H9 (cell line): ENCODE measurements at regions not wholly inside any gene's neighbourhood (a gene's known extent, or its start where the extent isn't known, plus 50 kb on each side); places are given as distances from the start of the nearest gene placed in this dataset.

ENCODE experiments used
- DNase-seq: peaks from one replicate; pipeline ENCODE4 v3.0.0-alpha.2; 2017
- H2AFZ ChIP-seq: one replicate; pipeline ENCODE4 v1.6.1; 2013; ENCODE audit warnings: mild to moderate bottlenecking, low read length, control low read depth, moderate library complexity
- H2AK5ac ChIP-seq: 2 replicates; pipeline ENCODE4 v1.6.1; 2013; ENCODE audit warnings: low read length, control low read depth, mixed read lengths; ENCODE audit not compliant: insufficient read length
- H2BK120ac ChIP-seq: one replicate; pipeline ENCODE4 v1.6.1; 2013; ENCODE audit warnings: low read depth, mild to moderate bottlenecking, low read length, control low read depth, inconsistent platforms; ENCODE audit not compliant: poor library complexity, severe bottlenecking
- H2BK12ac ChIP-seq: 2 replicates; pipeline ENCODE4 v1.6.1; 2013; ENCODE audit warnings: low read length, control low read depth, mixed read lengths, low read depth; ENCODE audit not compliant: insufficient read length
- H2BK15ac ChIP-seq: 2 replicates; pipeline ENCODE4 v1.6.1; 2013; ENCODE audit warnings: low read depth, low read length, control low read depth
- H2BK20ac ChIP-seq: one replicate; pipeline ENCODE4 v1.6.1; 2013; ENCODE audit warnings: low read depth, mild to moderate bottlenecking, low read length, control low read depth, inconsistent platforms; ENCODE audit not compliant: poor library complexity, severe bottlenecking
- H2BK5ac ChIP-seq: 2 replicates; pipeline ENCODE4 v1.6.1; 2013; ENCODE audit warnings: low read length, control low read depth, mixed read lengths; ENCODE audit not compliant: insufficient read length
- H3K14ac ChIP-seq: 2 replicates; pipeline ENCODE4 v1.6.1; 2013; ENCODE audit warnings: low read length, control low read depth; ENCODE audit not compliant: insufficient read depth
- H3K18ac ChIP-seq: 2 replicates; pipeline ENCODE4 v1.6.1; 2013; ENCODE audit warnings: low read depth, mild to moderate bottlenecking, mixed read lengths, low read length, control low read depth; ENCODE audit not compliant: insufficient read length
- H3K23ac ChIP-seq: 2 replicates; pipeline ENCODE4 v1.6.1; 2013; ENCODE audit warnings: low read length, control low read depth, mixed read lengths, low read depth; ENCODE audit not compliant: insufficient read length
- H3K23me2 ChIP-seq: 2 replicates; pipeline ENCODE4 v1.6.1; 2013; ENCODE audit warnings: low read depth, mild to moderate bottlenecking, mixed read lengths, low read length, control low read depth; ENCODE audit not compliant: insufficient read length, poor library complexity, severe bottlenecking
- H3K27ac ChIP-seq: 2 replicates; pipeline ENCODE4 v1.5.1; 2013; ENCODE audit warnings: low read length, control low read depth, mixed read lengths, low read depth; ENCODE audit not compliant: insufficient read length
- H3K27me3 ChIP-seq: 2 replicates; pipeline ENCODE4 v1.6.1; 2013; ENCODE audit warnings: low read length, control low read depth, inconsistent platforms; ENCODE audit not compliant: insufficient read depth
- H3K4ac ChIP-seq: 2 replicates; pipeline ENCODE4 v1.6.1; 2013; ENCODE audit warnings: low read depth, mild to moderate bottlenecking, control low read depth, inconsistent platforms, low read length, moderate library complexity
- H3K4me1 ChIP-seq: 2 replicates; pipeline ENCODE4 v1.6.1; 2013; ENCODE audit warnings: low read length, control low read depth, inconsistent platforms; ENCODE audit not compliant: insufficient read depth
- H3K4me2 ChIP-seq: 2 replicates; pipeline ENCODE4 v1.6.1; 2013; ENCODE audit warnings: low read length, control low read depth, mixed read lengths; ENCODE audit not compliant: insufficient read length, insufficient read depth
- H3K56ac ChIP-seq: 2 replicates; pipeline ENCODE4 v1.6.1; 2013; ENCODE audit warnings: low read depth, mild to moderate bottlenecking, mixed read lengths, low read length, control low read depth; ENCODE audit not compliant: insufficient read length
- H3K79me1 ChIP-seq: 2 replicates; pipeline ENCODE4 v1.6.1; 2013; ENCODE audit warnings: low read depth, mild to moderate bottlenecking, moderate library complexity, low read length, control low read depth, inconsistent platforms; ENCODE audit not compliant: insufficient read depth, poor library complexity, severe bottlenecking
- H3K79me2 ChIP-seq: 2 replicates; pipeline ENCODE4 v1.6.1; 2013; ENCODE audit warnings: low read length, control low read depth, inconsistent platforms; ENCODE audit not compliant: insufficient read depth
- H3K9ac ChIP-seq: 2 replicates; pipeline ENCODE4 v1.6.1; 2013; ENCODE audit warnings: low read length, control low read depth, mixed read lengths; ENCODE audit not compliant: insufficient read length; ENCODE audit errors: extremely low read depth
- H3K9me3 ChIP-seq: one replicate; pipeline ENCODE4 v1.6.1; 2013; ENCODE audit warnings: low read depth, low read length, inconsistent platforms; ENCODE audit not compliant: control insufficient read depth
- H3T11ph ChIP-seq: one replicate; pipeline ENCODE4 v1.6.1; 2013; ENCODE audit warnings: mild to moderate bottlenecking, low read length, control low read depth, inconsistent platforms
- H4K20me1 ChIP-seq: one replicate; pipeline ENCODE4 v1.6.1; 2013; ENCODE audit not compliant: control insufficient read depth, insufficient read length, insufficient read depth
- H4K5ac ChIP-seq: 2 replicates; pipeline ENCODE4 v1.6.1; 2013; ENCODE audit warnings: low read depth, mild to moderate bottlenecking, mixed read lengths, low read length, control low read depth; ENCODE audit not compliant: insufficient read length
- H4K8ac ChIP-seq: replicated peaks from 2 replicates; pipeline ENCODE4 v1.6.1; 2013; ENCODE audit warnings: low read length, control low read depth, mixed read lengths, low read depth; ENCODE audit not compliant: insufficient read length
- H4K91ac ChIP-seq: 2 replicates; pipeline ENCODE4 v1.6.1; 2013; ENCODE audit warnings: low read depth, mild to moderate bottlenecking, moderate library complexity, mixed read lengths, low read length, control low read depth; ENCODE audit not compliant: insufficient read length
- H3K27ac Mint-ChIP-seq, 3 experiments: 2 replicates in 2 of 3; 3 replicates in 1 of 3; pipeline ENCODE4 v1.8.0; 2020 to 2021; ENCODE audit warnings: mixed read lengths in 3 of 3, mild to moderate bottlenecking in 1 of 3, moderate library complexity in 1 of 3
- H3K27me3 Mint-ChIP-seq: 2 replicates; pipeline ENCODE4 v1.8.0; 2021; ENCODE audit warnings: low read depth, mild to moderate bottlenecking, moderate library complexity, mixed read lengths
- H3K36me3 Mint-ChIP-seq, 3 experiments: 2 replicates in 2 of 3; 3 replicates in 1 of 3; pipeline ENCODE4 v1.8.0; 2020 to 2021; ENCODE audit warnings: low read depth in 3 of 3, mixed read lengths in 3 of 3; ENCODE audit not compliant: insufficient read depth in 1 of 3
- H3K4me1 Mint-ChIP-seq, 2 experiments: 2 replicates each; pipeline ENCODE4 v1.8.0; 2020; ENCODE audit warnings: mixed read lengths in 2 of 2
- H3K4me3 Mint-ChIP-seq, 2 experiments: 2 replicates in 1 of 2; 3 replicates in 1 of 2; pipeline ENCODE4 v1.8.0; 2020 to 2021; ENCODE audit warnings: mild to moderate bottlenecking in 2 of 2, mixed read lengths in 2 of 2, moderate library complexity in 1 of 2
- H3K9me3 Mint-ChIP-seq, 2 experiments: 2 replicates in 1 of 2; 3 replicates in 1 of 2; pipeline ENCODE4 v1.8.0; 2020; ENCODE audit warnings: mild to moderate bottlenecking in 2 of 2, mixed read lengths in 2 of 2, moderate library complexity in 1 of 2
- CTCF ChIP-seq: fragments of 200-600 bp; sonication (generic); conservative IDR thresholded peaks from 3 replicates; pipeline ENCODE4 v1.8.0; 2021; ENCODE audit warnings: antibody characterized with exemption, mild to moderate bottlenecking
- WGBS: extraction: QIAGEN DNeasy Blood & Tissue Kit; methylation state at CpG from one replicate; pipeline ENCODE4 v1.1.7; 2013; ENCODE audit warnings: missing lambda C conversion rate, low lambda C conversion rate, mixed read lengths; ENCODE audit not compliant: insufficient read length; ENCODE audit errors: extremely low coverage; 5-methylcytosine and 5-hydroxymethylcytosine counted together

DNA sequence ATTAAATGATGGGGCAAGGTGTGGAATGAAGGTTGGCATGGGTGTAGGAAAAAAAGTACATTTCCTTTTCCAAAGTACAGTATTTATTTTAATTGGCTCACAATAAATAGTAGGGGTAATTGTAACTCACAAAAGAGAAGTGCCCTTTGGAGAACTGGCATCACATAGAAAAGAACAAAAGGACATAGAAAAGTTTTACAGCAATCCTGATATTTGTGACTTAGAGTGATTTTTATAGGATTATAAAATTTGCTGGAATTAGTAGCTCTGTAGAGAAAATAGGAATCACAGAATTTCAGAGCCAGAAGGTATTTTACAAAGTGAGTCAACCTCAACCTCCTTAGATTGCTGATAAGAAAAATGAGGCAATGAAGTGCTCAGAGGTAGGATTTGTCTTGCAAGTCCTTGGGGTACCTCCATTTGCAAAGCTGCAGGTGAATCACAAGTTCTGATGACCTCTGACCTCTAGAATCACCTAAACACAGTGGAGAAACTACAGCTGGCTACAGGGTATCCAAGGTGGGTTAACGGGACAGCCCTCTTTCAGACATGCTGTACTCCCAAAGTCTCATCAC, 133.6 kb downstream of the SOCS6 start:
- H2BK15ac ChIP-seq = no peak overlapping the region
- H3K18ac ChIP-seq = no peak overlapping the region
- no peak overlapping the region for H3K27ac Mint-ChIP-seq
- H4K91ac ChIP-seq = no peak overlapping the region
- H3K36me3 Mint-ChIP-seq = no peaks in the 10 kb centered on the region
- no peaks in the 10 kb centered on the region for H3K27me3 ChIP-seq
- H2AFZ ChIP-seq = no peak overlapping the region
- no peak overlapping the region for H2BK20ac ChIP-seq
- no peak overlapping the region for H4K5ac ChIP-seq
- H3K23ac ChIP-seq = no peak overlapping the region
- no peaks in the 10 kb centered on the region for H3K79me2 ChIP-seq
- no peak overlapping the region for H2BK5ac ChIP-seq
- no peaks in the 10 kb centered on the region for H4K20me1 ChIP-seq
- H3K9ac ChIP-seq = no peak overlapping the region
- no peaks in the 10 kb centered on the region for H3K23me2 ChIP-seq
- H4K8ac ChIP-seq = no peak overlapping the region
- peaks cover 3% of the 10 kb centered on the region; the same call in 1 of the 2 replicates for H3K4me1 ChIP-seq
- no peak overlapping the region for H3K56ac ChIP-seq
- H3K27ac ChIP-seq = no peak overlapping the region
- no peak overlapping the region for H2BK120ac ChIP-seq
- no peaks in the 10 kb centered on the region for H3K9me3 ChIP-seq
- TF ChIP-seq CTCF = no peak
- DNase-seq = no peak
- no peak overlapping the region for H2BK12ac ChIP-seq
- no peak overlapping the region for H3K4ac ChIP-seq
- H3K4me1 Mint-ChIP-seq = peaks cover 29 to 31% of the 10 kb centered on the region in 2 experiments
- no peak overlapping the region for H3K4me3 Mint-ChIP-seq
- no peak overlapping the region for H3K4me2 ChIP-seq
- H3K79me1 ChIP-seq = no peaks in the 10 kb centered on the region
- WGBS = no CpG with 5 or more reads among the region's 1 CpG
- H3K27me3 Mint-ChIP-seq = no peaks in the 10 kb centered on the region
- H3K9me3 Mint-ChIP-seq = no peaks in the 10 kb centered on the region
- H3K14ac ChIP-seq = no peak overlapping the region
- no peak overlapping the region for H2AK5ac ChIP-seq
- no peak overlapping the region for H3T11ph ChIP-seq
